ENCODE measurements at regions not wholly inside any gene's neighbourhood (a gene's known extent, or its start where the extent isn't known, plus 50 kb on each side); places are given as distances from the start of the nearest gene placed in this dataset.

GRCh38 chr18:10604182-10604581 is 78.4 kb downstream of the NAPG start:
- TF ChIP-seq CTCF (IDR thresholded peaks at IDR 0.05; ENCODE audit: insufficient read depth, low read depth, low read length) = no peak
- TF ChIP-seq EZH2 (IDR thresholded peaks at IDR 0.05; ENCODE audit: insufficient read depth, low read length) = no peak
